Liver (tissue), 8 donors: ENCODE measurements at regions not wholly inside any gene's neighbourhood (a gene's known extent, or its start where the extent isn't known, plus 50 kb on each side); places are given as distances from the start of the nearest gene placed in this dataset.
A peak's percentile ranks its signal among the peaks of the same experiment; 100 is the strongest.

ENCODE experiments used
- DNase-seq: peaks from one replicate; pipeline ENCODE4 v3.0.0-alpha.2; 2017; ENCODE audit warnings: low spot score
- H3K27ac ChIP-seq, 2 donors: one replicate each; pipeline ENCODE4 v1.7.0; 2013; ENCODE audit warnings: inconsistent platforms in 2 of 2, low read length in 2 of 2, control low read depth in 1 of 2, low read depth in 1 of 2, mild to moderate bottlenecking in 1 of 2
- H3K27me3 ChIP-seq, 4 donors: one replicate each; pipeline versions ENCODE4 v1.6.1 to v1.7.0; 2013; ENCODE audit warnings: low read length in 3 of 4, inconsistent platforms in 1 of 4, mild to moderate bottlenecking in 1 of 4, moderate library complexity in 1 of 4; ENCODE audit not compliant: control insufficient read depth in 4 of 4, insufficient read depth in 4 of 4
- H3K36me3 ChIP-seq, 4 donors: one replicate each; pipeline versions ENCODE4 v1.6.1 to v1.7.0; 2013; ENCODE audit warnings: low read length in 3 of 4, mild to moderate bottlenecking in 3 of 4, low read depth in 1 of 4, moderate library complexity in 1 of 4; ENCODE audit not compliant: control insufficient read depth in 4 of 4, insufficient read depth in 3 of 4
- H3K4me1 ChIP-seq, 4 donors: one replicate each; pipeline versions ENCODE4 v1.6.1 to v1.7.0; 2013; ENCODE audit warnings: low read length in 3 of 4, mild to moderate bottlenecking in 3 of 4, moderate library complexity in 1 of 4; ENCODE audit not compliant: control insufficient read depth in 4 of 4, insufficient read depth in 4 of 4
- H3K4me3 ChIP-seq, 3 donors: one replicate each; pipeline versions ENCODE4 v1.6.1 to v1.7.0; 2013; ENCODE audit warnings: low read length in 3 of 3, control low read depth in 1 of 3, low read depth in 1 of 3, mild to moderate bottlenecking in 1 of 3
- H3K9ac ChIP-seq, 2 donors: one replicate each; pipeline ENCODE4 v1.7.0; 2013; ENCODE audit warnings: low read length in 2 of 2, mild to moderate bottlenecking in 2 of 2, moderate library complexity in 2 of 2, control low read depth in 1 of 2, low read depth in 1 of 2
- H3K9me3 ChIP-seq, 4 donors: one replicate each; pipeline versions ENCODE4 v1.6.1 to v1.7.0; 2013; ENCODE audit warnings: low read length in 3 of 4; ENCODE audit not compliant: control insufficient read depth in 4 of 4
- EGR1 ChIP-seq, 2 donors: IDR thresholded peaks; 2 replicates each; pipeline ENCODE4 v1.6.1; 2016 to 2018; ENCODE audit warnings: antibody characterized with exemption in 2 of 2, low read depth in 2 of 2
- FOXA1 ChIP-seq: IDR thresholded peaks from 2 replicates; pipeline ENCODE4 v1.6.1; 2016; ENCODE audit warnings: antibody characterized with exemption
- FOXA2 ChIP-seq: IDR thresholded peaks from 2 replicates; pipeline ENCODE4 v1.6.1; 2016; ENCODE audit warnings: antibody characterized with exemption
- GABPA ChIP-seq, 2 donors: IDR thresholded peaks in 1 of 2; conservative IDR thresholded peaks in 1 of 2; 2 replicates each; pipeline ENCODE4 v1.6.1; 2016; ENCODE audit warnings: antibody characterized with exemption in 2 of 2, mild to moderate bottlenecking in 1 of 2, moderate library complexity in 1 of 2
- HNF4A ChIP-seq, 2 donors: conservative IDR thresholded peaks; 2 replicates each; pipeline ENCODE4 v1.6.1; 2016; ENCODE audit warnings: antibody characterized with exemption in 2 of 2, mild to moderate bottlenecking in 2 of 2
- JUND ChIP-seq, 2 donors: IDR thresholded peaks; 2 replicates each; pipeline ENCODE4 v1.6.1; 2016; ENCODE audit warnings: antibody characterized with exemption in 2 of 2
- NR2F2 ChIP-seq: IDR thresholded peaks from 2 replicates; pipeline ENCODE4 v1.6.1; 2016; ENCODE audit warnings: antibody characterized with exemption
- RAD21 ChIP-seq, 2 donors: IDR thresholded peaks; 2 replicates each; pipeline ENCODE4 v1.6.1; 2016; ENCODE audit warnings: antibody characterized with exemption in 2 of 2, mild to moderate bottlenecking in 2 of 2
- RXRA ChIP-seq, 2 donors: IDR thresholded peaks; 2 replicates each; pipeline ENCODE4 v1.6.1; 2017 to 2018; ENCODE audit warnings: antibody characterized with exemption in 2 of 2, mild to moderate bottlenecking in 1 of 2
- SP1 ChIP-seq: IDR thresholded peaks from 2 replicates; pipeline ENCODE4 v1.6.1; 2018; ENCODE audit warnings: antibody characterized with exemption, mild to moderate bottlenecking
- TAF1 ChIP-seq: conservative IDR thresholded peaks from 2 replicates; pipeline ENCODE4 v1.6.1; 2016; ENCODE audit warnings: antibody characterized with exemption, mild to moderate bottlenecking
- YY1 ChIP-seq: IDR thresholded peaks from 2 replicates; pipeline ENCODE4 v1.6.1; 2016; ENCODE audit warnings: antibody characterized with exemption, mild to moderate bottlenecking
- WGBS: extraction: QIAGEN DNeasy Blood & Tissue Kit; methylation state at CpG from one replicate; pipeline ENCODE4 v1.1.7; 2013; 5-methylcytosine and 5-hydroxymethylcytosine counted together
- TF ChIP-seq, protein P1 (sequence below): IDR thresholded peaks from 2 replicates; pipeline ENCODE4 v1.6.1; 2016; ENCODE audit warnings: antibody characterized with exemption
- TF ChIP-seq, protein P2 (sequence below): IDR thresholded peaks from 2 replicates; pipeline ENCODE4 v1.6.1; 2016; ENCODE audit warnings: antibody characterized with exemption
- TF ChIP-seq, protein P3 (sequence below): IDR thresholded peaks from 2 replicates; pipeline ENCODE4 v1.6.1; 2016; ENCODE audit warnings: antibody characterized with exemption, mild to moderate bottlenecking
- TF ChIP-seq, protein P4 (sequence below): fragments of 150-350 bp; IDR thresholded peaks from 2 replicates; pipeline ENCODE4 v1.5.1; 2017; ENCODE audit warnings: improper control_type of control experiment, low read depth, low read length; ENCODE audit not compliant: missing input control
- donor health status: healthy.
- donor health status: healthy.
- donor health status: healthy.
- donor health status: healthy.
- donor health status: healthy.

DNA sequence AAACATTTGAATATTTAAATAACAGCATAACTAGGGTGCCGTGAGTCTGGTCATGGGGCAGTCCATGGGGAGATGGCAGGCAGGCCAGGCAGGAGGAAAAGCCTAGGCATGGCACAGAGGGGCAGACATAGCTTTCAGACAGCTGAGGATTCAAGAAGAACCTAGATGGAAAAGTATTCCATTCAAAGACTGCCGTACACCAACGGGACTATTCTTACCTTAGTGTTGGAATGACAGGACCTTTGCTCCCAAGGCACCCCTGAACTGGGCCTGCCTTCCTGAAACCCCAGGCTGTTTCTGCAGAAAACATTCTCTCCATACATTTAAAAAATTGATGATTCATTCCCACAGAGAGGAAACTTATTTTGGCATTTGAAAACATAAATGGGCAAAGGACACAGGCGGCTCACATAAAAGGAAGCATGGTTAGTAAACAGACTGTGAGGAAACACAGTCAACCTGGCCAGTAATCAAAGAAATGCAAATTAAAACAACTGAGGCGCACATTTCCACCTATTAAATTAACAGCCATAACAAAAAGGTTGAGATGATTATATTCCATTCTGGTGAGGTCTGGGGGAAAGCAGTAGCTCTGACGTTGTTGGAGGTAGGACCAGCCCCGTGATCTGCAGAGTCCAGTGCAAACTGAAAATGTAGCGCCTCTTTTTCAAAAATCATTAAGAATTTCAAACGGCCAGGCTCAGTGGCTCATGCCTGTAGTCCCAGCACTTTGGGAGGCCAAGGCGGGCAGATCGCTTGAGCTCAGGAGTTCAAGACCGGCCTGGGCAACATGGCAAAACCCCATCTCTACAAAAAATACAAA is 71.3 kb upstream of the SMAD3 start:
- no peaks in the 10 kb centered on the region for H3K27me3 ChIP-seq
- H3K36me3 ChIP-seq, result no peaks in the 10 kb centered on the region
- H3K4me1 ChIP-seq, result peaks cover 0 to 11% (median 8%) of the 10 kb centered on the region in 4 donors
- H3K27ac ChIP-seq, result peak overlapping the region; percentile 19 to 22
- no peak overlapping the region for H3K4me3 ChIP-seq
- 51% methylated on average over 12 of the region's 12 CpGs for WGBS
- H3K9ac ChIP-seq, result no peak overlapping the region
- TF ChIP-seq RXRA (IDR thresholded peaks at IDR 0.05) (peak in 1 of 2 donors; percentile 41), RAD21 (IDR thresholded peaks at IDR 0.05) (no peak), GABPA (IDR thresholded peaks at IDR 0.05 in 1 of 2, conservative IDR thresholded peaks at IDR 0.05 in 1 of 2) (no peak), FOXA1 (no peak), YY1 (peak; percentile 29), HNF4A (conservative IDR thresholded peaks at IDR 0.05) (peak; percentile 57 to 64), NR2F2 (no peak)
- TF ChIP-seq, protein P1, sequence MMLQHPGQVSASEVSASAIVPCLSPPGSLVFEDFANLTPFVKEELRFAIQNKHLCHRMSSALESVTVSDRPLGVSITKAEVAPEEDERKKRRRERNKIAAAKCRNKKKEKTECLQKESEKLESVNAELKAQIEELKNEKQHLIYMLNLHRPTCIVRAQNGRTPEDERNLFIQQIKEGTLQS, result no peak
- TF ChIP-seq, protein P2, sequence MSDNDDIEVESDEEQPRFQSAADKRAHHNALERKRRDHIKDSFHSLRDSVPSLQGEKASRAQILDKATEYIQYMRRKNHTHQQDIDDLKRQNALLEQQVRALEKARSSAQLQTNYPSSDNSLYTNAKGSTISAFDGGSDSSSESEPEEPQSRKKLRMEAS, result no peak
- no peak for DNase-seq
- no peaks in the 10 kb centered on the region for H3K9me3 ChIP-seq

DNA sequence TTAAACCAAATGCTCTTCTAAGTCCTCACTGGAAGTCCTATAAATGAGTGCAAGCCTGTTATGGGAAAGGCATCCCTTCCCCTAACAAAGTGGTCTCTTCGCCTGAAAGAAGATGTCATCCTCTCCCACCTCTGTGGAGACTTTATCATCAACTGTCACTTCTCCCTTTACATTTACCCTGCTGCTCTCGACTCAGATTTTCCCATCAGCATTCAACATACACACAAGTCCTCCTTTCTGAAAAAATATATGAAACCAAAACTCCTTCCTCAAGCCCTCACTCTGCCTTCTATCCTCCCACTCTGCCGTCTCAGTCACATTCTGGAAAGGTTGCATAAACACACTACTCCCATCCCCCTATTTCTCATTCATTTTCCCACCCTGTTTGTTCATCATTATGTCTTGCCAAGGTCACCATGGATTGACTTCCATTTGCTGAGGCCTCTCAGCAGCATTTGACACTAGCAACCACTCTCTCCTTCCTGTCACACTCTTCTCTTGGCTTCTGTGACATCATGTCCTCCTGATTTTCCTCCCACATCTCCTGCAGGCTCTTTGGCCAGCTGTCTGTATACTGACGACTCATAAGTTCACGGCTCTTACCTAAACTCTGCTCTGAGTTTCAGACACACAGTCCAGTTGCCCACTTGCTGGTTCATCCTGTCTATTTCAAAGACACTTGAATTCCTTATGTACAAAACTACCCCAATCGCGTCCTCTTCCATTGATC is 70.3 kb upstream of the SMAD3 start:
- H3K9me3 ChIP-seq, result no peaks in the 10 kb centered on the region
- H3K27ac ChIP-seq, result no peak overlapping the region
- no peaks in the 10 kb centered on the region for H3K27me3 ChIP-seq
- no peak overlapping the region for H3K4me3 ChIP-seq
- peaks cover 0 to 11% (median 8%) of the 10 kb centered on the region in 4 donors for H3K4me1 ChIP-seq
- H3K9ac ChIP-seq, result no peak overlapping the region
- TF ChIP-seq SP1 (no peak), RAD21 (IDR thresholded peaks at IDR 0.05) (no peak), HNF4A (conservative IDR thresholded peaks at IDR 0.05) (no peak), EGR1 (IDR thresholded peaks at IDR 0.05; ENCODE audit: low read depth in 2 of 2) (no peak), FOXA1 (no peak), FOXA2 (no peak), JUND (IDR thresholded peaks at IDR 0.05) (no peak), TAF1 (no peak)
- TF ChIP-seq, protein P2, result no peak
- TF ChIP-seq, protein P3, sequence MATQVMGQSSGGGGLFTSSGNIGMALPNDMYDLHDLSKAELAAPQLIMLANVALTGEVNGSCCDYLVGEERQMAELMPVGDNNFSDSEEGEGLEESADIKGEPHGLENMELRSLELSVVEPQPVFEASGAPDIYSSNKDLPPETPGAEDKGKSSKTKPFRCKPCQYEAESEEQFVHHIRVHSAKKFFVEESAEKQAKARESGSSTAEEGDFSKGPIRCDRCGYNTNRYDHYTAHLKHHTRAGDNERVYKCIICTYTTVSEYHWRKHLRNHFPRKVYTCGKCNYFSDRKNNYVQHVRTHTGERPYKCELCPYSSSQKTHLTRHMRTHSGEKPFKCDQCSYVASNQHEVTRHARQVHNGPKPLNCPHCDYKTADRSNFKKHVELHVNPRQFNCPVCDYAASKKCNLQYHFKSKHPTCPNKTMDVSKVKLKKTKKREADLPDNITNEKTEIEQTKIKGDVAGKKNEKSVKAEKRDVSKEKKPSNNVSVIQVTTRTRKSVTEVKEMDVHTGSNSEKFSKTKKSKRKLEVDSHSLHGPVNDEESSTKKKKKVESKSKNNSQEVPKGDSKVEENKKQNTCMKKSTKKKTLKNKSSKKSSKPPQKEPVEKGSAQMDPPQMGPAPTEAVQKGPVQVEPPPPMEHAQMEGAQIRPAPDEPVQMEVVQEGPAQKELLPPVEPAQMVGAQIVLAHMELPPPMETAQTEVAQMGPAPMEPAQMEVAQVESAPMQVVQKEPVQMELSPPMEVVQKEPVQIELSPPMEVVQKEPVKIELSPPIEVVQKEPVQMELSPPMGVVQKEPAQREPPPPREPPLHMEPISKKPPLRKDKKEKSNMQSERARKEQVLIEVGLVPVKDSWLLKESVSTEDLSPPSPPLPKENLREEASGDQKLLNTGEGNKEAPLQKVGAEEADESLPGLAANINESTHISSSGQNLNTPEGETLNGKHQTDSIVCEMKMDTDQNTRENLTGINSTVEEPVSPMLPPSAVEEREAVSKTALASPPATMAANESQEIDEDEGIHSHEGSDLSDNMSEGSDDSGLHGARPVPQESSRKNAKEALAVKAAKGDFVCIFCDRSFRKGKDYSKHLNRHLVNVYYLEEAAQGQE, result no peak
- TF ChIP-seq, protein P4, sequence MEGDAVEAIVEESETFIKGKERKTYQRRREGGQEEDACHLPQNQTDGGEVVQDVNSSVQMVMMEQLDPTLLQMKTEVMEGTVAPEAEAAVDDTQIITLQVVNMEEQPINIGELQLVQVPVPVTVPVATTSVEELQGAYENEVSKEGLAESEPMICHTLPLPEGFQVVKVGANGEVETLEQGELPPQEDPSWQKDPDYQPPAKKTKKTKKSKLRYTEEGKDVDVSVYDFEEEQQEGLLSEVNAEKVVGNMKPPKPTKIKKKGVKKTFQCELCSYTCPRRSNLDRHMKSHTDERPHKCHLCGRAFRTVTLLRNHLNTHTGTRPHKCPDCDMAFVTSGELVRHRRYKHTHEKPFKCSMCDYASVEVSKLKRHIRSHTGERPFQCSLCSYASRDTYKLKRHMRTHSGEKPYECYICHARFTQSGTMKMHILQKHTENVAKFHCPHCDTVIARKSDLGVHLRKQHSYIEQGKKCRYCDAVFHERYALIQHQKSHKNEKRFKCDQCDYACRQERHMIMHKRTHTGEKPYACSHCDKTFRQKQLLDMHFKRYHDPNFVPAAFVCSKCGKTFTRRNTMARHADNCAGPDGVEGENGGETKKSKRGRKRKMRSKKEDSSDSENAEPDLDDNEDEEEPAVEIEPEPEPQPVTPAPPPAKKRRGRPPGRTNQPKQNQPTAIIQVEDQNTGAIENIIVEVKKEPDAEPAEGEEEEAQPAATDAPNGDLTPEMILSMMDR, result no peak
- no peak for DNase-seq
- H3K36me3 ChIP-seq, result no peaks in the 10 kb centered on the region
- WGBS, result 91% methylated on average over 7 of the region's 7 CpGs
